ENCODE measurements at regions not wholly inside any gene's neighbourhood (a gene's known extent, or its start where the extent isn't known, plus 50 kb on each side); places are given as distances from the start of the nearest gene placed in this dataset.

- no peak for TF ChIP-seq CTCF (IDR thresholded peaks at IDR 0.05; ENCODE audit: insufficient read depth, low read length, poor library complexity, severe bottlenecking)
- TF ChIP-seq EZH2phosphoT487 (conservative IDR thresholded peaks at IDR 0.05; ENCODE audit: low read length), result no peak
Observed at GRCh38 chr22:48658871-48659270, 1168.8 kb downstream of the BRD1 start.
